Endothelial cell of umbilical vein (primary cell): ENCODE measurements at regions not wholly inside any gene's neighbourhood (a gene's known extent, or its start where the extent isn't known, plus 50 kb on each side); places are given as distances from the start of the nearest gene placed in this dataset.

Source experiments
- BruUV-seq: library from RNA; stranded (reverse); fragments of 400-500 nt; replicated peaks from 2 replicates; lab custom pipeline; 2021; lab: Mats Ljungman, UMichigan
- CTCF ChIA-PET: fragments of 300-600, 350-600 bp; sonication (Branson Sonifier 250); formaldehyde crosslinking; loops from one replicate; lab custom pipeline; 2021; ENCODE audit warnings: antibody characterized with exemption, inconsistent platforms; lab: Charles Lee
- POLR2A ChIA-PET: fragments of 300-600, 350-600 bp; sonication (Branson Sonifier 250); formaldehyde crosslinking; loops from one replicate; lab custom pipeline; 2021; ENCODE audit warnings: antibody characterized with exemption, inconsistent platforms; lab: Charles Lee
- DNase-seq: peaks from one replicate; pipeline ENCODE4 v3.0.0-alpha.2; 2011; ENCODE audit warnings: low read depth, low spot score
- FAIRE-seq: peaks from 2 replicates; lab custom pipeline; 2011; peaks lifted over from hg19 to GRCh38; lab: Jason Lieb, UNC
- H2AFZ ChIP-seq: 2 replicates; pipeline ENCODE4 v1.6.0; 2012; ENCODE audit warnings: low read depth, low read length, control low read depth, inconsistent platforms
- H3K27ac ChIP-seq: 2 replicates; pipeline ENCODE4 v1.5.1; 2011; ENCODE audit warnings: low read depth, mild to moderate bottlenecking, control low read depth, low read length, moderate library complexity; ENCODE audit not compliant: insufficient read depth
- H3K27me3 ChIP-seq, 2 experiments: 2 replicates each; pipeline versions ENCODE4 v1.6.0 to v1.6.1; 2011; ENCODE audit warnings: low read length in 2 of 2, mixed read lengths in 1 of 2; ENCODE audit not compliant: control insufficient read depth in 2 of 2, insufficient read depth in 2 of 2
- H3K36me3 ChIP-seq, 2 experiments: 2 replicates in 1 of 2; 3 replicates in 1 of 2; pipeline ENCODE4 v1.5.1; 2011; ENCODE audit warnings: low read length in 2 of 2, mild to moderate bottlenecking in 1 of 2, moderate library complexity in 1 of 2; ENCODE audit not compliant: control insufficient read depth in 2 of 2, insufficient read depth in 2 of 2; ENCODE audit errors: extremely low read depth in 1 of 2
- H3K4me1 ChIP-seq: 3 replicates; pipeline ENCODE4 v1.5.1; 2011; ENCODE audit warnings: mild to moderate bottlenecking, low read length; ENCODE audit not compliant: control insufficient read depth, insufficient read depth; ENCODE audit errors: extremely low read depth
- H3K4me2 ChIP-seq: 2 replicates; pipeline ENCODE4 v1.6.1; 2011; ENCODE audit warnings: low read length, control low read depth, mixed read lengths; ENCODE audit not compliant: insufficient read depth
- H3K4me3 ChIP-seq, 3 experiments: fragments of 200-600 bp in 1 of 3; sonication (generic), shearing (Covaris generic) in 1 of 3; replicated peaks in 1 of 3; 2 replicates each; pipeline ENCODE4 v1.5.1; 2011 to 2016; ENCODE audit warnings: control low read depth in 3 of 3, low read length in 3 of 3, mild to moderate bottlenecking in 2 of 3, inconsistent platforms in 1 of 3, low read depth in 1 of 3, moderate library complexity in 1 of 3; ENCODE audit not compliant: insufficient read depth in 1 of 3
- H3K79me2 ChIP-seq: 2 replicates; pipeline ENCODE4 v1.6.0; 2012; ENCODE audit warnings: low read length, inconsistent platforms; ENCODE audit not compliant: control insufficient read depth, insufficient read depth
- H3K9ac ChIP-seq: replicated peaks from 2 replicates; pipeline ENCODE3; 2011; ENCODE audit warnings: low read length, control low read depth; ENCODE audit not compliant: insufficient read depth; ENCODE audit errors: extremely low read depth
- H3K9me1 ChIP-seq: replicated peaks from 3 replicates; pipeline ENCODE4 v1.6.0; 2011; ENCODE audit warnings: mild to moderate bottlenecking, low read length; ENCODE audit not compliant: control insufficient read depth, insufficient read depth; ENCODE audit errors: extremely low read depth
- H3K9me3 ChIP-seq: replicated peaks from 2 replicates; pipeline ENCODE4 v1.5.1; 2012; ENCODE audit warnings: low read length, inconsistent platforms; ENCODE audit not compliant: control insufficient read depth, insufficient read depth
- H4K20me1 ChIP-seq: replicated peaks from 2 replicates; pipeline ENCODE3; 2011; ENCODE audit warnings: mild to moderate bottlenecking, low read length; ENCODE audit not compliant: control insufficient read depth, insufficient read depth; ENCODE audit errors: extremely low read depth
- CTCF ChIP-seq, 2 donors: IDR thresholded peaks; 1 replicate in 1 of 2; 2 replicates in 1 of 2; pipeline ENCODE4 v1.5.1; 2011; ENCODE audit warnings: low read length in 2 of 2, mild to moderate bottlenecking in 2 of 2, moderate library complexity in 2 of 2, control low read depth in 1 of 2, inconsistent platforms in 1 of 2, low read depth in 1 of 2; ENCODE audit not compliant: insufficient read depth in 1 of 2; ENCODE audit errors: extremely low read depth in 1 of 2
- EZH2 ChIP-seq: IDR thresholded peaks from 2 replicates; pipeline ENCODE4 v1.6.1; 2012; ENCODE audit warnings: borderline replicate concordance, low read depth, mild to moderate bottlenecking, moderate library complexity, low read length, inconsistent platforms; ENCODE audit not compliant: severe bottlenecking
- FOS ChIP-seq: IDR thresholded peaks from 2 replicates; pipeline ENCODE4 v1.6.1; 2011; ENCODE audit warnings: mild to moderate bottlenecking, low read length, moderate library complexity, borderline replicate concordance; ENCODE audit not compliant: insufficient read depth
- JUN ChIP-seq: IDR thresholded peaks from 2 replicates; pipeline ENCODE4 v1.6.1; 2011; ENCODE audit warnings: borderline replicate concordance, low read depth; ENCODE audit not compliant: insufficient read length, insufficient read depth
- MAX ChIP-seq: IDR thresholded peaks from 2 replicates; pipeline ENCODE4 v1.6.1; 2011; ENCODE audit not compliant: insufficient read depth, insufficient read length
- MYC ChIP-seq: IDR thresholded peaks from one replicate; pipeline ENCODE4 v1.6.1; 2011; ENCODE audit warnings: mild to moderate bottlenecking, low read depth, low read length
- POLR2A ChIP-seq: IDR thresholded peaks from 2 replicates; pipeline ENCODE4 v1.6.1; 2012; ENCODE audit warnings: low read depth, mild to moderate bottlenecking, control low read depth, low read length
- dilution Hi-C: fragments of 300-500 bp; cut with MboI; formaldehyde crosslinking; loops from one replicate; pipeline ENCODE4 v1.15.0; 2019; ENCODE audit warnings: low sequenced_read_pairs; ENCODE audit not compliant: extremely low pct_ligation_motif_present
- intact Hi-C: fragments of 100-400 bp; cut with micrococcal nuclease; formaldehyde crosslinking; loops from one replicate; pipeline ENCODE4 v1.10.0; 2022

GRCh38 chr1:79950511-79950910 is 944.0 kb upstream of the ADGRL4 start:
- Histone ChIP-seq H2AFZ (no peak overlapping the region), H3K4me2 (no peak overlapping the region), H3K9me1 (no peaks in the 10 kb centered on the region), H3K36me3 (no peaks in the 10 kb centered on the region), H3K27ac (no peak overlapping the region), H3K79me2 (no peaks in the 10 kb centered on the region), H3K27me3 (no peaks in the 10 kb centered on the region), H3K9me3 (no peaks in the 10 kb centered on the region), H3K4me3 (no peak overlapping the region), H3K4me1 (no peaks in the 10 kb centered on the region), H3K9ac (no peak overlapping the region), H4K20me1 (no peaks in the 10 kb centered on the region)
- no peak for TF ChIP-seq FOS
- TF ChIP-seq MAX = no peak
- TF ChIP-seq JUN = no peak
- TF ChIP-seq POLR2A = no peak
- no peak for FAIRE-seq
- dilution Hi-C loops = no loop called here
- ChIA-PET CTCF (no interaction called here), POLR2A (no interaction called here)
- no peak for DNase-seq
- no TSS peak for BruUV-seq
- intact Hi-C loops = no loop called here

- Histone ChIP-seq H3K9me3 (no peaks in the 10 kb centered on the region), H3K4me1 (no peaks in the 10 kb centered on the region), H3K9me1 (no peaks in the 10 kb centered on the region), H3K79me2 (no peaks in the 10 kb centered on the region), H3K4me2 (no peak overlapping the region), H3K27ac (no peak overlapping the region), H3K4me3 (no peak overlapping the region), H4K20me1 (no peaks in the 10 kb centered on the region), H2AFZ (no peak overlapping the region), H3K36me3 (no peaks in the 10 kb centered on the region), H3K9ac (no peak overlapping the region), H3K27me3 (no peaks in the 10 kb centered on the region)
- DNase-seq (no peak), FAIRE-seq (no peak)
- dilution Hi-C loops = no loop called here
- ChIA-PET CTCF (no interaction called here), POLR2A (no interaction called here)
- intact Hi-C loops = no loop called here
- BruUV-seq = no TSS peak
- no peak for TF ChIP-seq MAX
- no peak for TF ChIP-seq MYC
- no peak for TF ChIP-seq POLR2A
- no peak for TF ChIP-seq EZH2
- no peak for TF ChIP-seq CTCF (IDR thresholded peaks at IDR 0.05; ENCODE audit: extremely low read depth in 1 of 2, insufficient read depth in 1 of 2, low read depth in 1 of 2, low read length in 2 of 2)
- no peak for TF ChIP-seq JUN
- no peak for TF ChIP-seq FOS
Observed at GRCh38 chr1:79945391-79945790, 938.9 kb upstream of the ADGRL4 start.
